D721Med (cell line): ENCODE measurements at regions not wholly inside any gene's neighbourhood (a gene's known extent, or its start where the extent isn't known, plus 50 kb on each side); places are given as distances from the start of the nearest gene placed in this dataset.

ENCODE experiments used
- DNase-seq: peaks from one replicate; pipeline ENCODE4 v3.0.0; 2011; ENCODE audit warnings: low spot score; ENCODE audit not compliant: insufficient read length
- FAIRE-seq: peaks from 2 replicates; lab custom pipeline; 2011; peaks lifted over from hg19 to GRCh38; lab: Jason Lieb, UNC
- TF ChIP-seq, protein P1 (sequence below): IDR thresholded peaks from 2 replicates; pipeline ENCODE4 v1.5.1; 2012; ENCODE audit warnings: mild to moderate bottlenecking, control low read depth; ENCODE audit not compliant: insufficient read depth; ENCODE audit errors: missing control alignments

DNA sequence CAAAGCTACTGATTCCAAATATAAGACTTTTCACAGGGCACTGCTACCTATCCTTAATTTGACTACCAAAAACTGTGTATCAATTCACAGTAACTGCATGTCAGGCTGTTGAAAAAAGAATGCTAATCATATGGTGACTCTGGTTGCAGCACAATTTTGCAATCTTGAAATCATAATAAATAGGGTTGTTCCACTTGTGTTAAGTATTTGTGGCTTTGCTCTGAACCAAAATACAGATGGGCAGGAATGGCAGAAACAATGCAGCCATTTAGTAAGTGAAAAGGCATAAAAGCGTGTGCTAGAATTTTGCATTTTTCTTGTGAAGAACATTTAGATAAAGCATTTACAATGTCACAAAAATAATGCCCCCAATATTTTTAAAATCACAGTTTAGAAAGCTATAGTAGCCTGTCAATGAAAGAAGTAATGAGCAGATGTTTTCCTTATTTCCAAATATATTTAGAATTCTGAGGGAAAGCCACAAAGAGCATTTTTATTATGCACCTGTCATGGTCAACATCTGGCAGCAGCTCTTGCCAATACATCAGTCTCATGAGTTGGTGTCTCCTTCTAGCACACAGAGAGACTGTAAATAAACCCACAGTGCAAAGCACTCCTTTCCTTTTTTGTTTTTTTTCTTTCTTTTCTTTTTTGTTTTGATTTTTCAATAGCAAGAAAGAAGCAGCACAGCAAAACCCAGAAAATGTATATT, 54.8 kb upstream of the PAM start:
- TF ChIP-seq, protein P1, sequence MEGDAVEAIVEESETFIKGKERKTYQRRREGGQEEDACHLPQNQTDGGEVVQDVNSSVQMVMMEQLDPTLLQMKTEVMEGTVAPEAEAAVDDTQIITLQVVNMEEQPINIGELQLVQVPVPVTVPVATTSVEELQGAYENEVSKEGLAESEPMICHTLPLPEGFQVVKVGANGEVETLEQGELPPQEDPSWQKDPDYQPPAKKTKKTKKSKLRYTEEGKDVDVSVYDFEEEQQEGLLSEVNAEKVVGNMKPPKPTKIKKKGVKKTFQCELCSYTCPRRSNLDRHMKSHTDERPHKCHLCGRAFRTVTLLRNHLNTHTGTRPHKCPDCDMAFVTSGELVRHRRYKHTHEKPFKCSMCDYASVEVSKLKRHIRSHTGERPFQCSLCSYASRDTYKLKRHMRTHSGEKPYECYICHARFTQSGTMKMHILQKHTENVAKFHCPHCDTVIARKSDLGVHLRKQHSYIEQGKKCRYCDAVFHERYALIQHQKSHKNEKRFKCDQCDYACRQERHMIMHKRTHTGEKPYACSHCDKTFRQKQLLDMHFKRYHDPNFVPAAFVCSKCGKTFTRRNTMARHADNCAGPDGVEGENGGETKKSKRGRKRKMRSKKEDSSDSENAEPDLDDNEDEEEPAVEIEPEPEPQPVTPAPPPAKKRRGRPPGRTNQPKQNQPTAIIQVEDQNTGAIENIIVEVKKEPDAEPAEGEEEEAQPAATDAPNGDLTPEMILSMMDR = no peak
- no peak for FAIRE-seq
- DNase-seq = no peak

DNA sequence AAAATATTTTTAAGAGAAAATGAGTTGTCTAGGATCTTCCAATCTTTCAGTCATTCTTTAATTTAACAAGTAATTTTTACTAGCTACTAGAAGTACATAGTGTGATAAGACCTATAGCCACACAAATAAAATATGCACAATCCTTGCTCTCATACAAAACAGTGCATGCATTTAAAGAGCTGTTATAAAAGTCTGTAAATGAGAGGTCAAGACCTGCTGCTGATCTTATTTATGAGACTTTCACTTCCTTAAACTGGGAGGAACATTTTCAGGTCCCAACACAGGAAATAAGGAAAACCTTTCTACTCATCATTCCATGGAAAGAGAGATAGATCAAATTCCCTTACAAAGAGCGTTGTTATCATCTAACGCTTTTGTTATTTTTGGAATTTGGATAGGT, 54.2 kb upstream of the PAM start:
- DNase-seq = no peak
- TF ChIP-seq, protein P1 = no peak
- no peak for FAIRE-seq

DNA sequence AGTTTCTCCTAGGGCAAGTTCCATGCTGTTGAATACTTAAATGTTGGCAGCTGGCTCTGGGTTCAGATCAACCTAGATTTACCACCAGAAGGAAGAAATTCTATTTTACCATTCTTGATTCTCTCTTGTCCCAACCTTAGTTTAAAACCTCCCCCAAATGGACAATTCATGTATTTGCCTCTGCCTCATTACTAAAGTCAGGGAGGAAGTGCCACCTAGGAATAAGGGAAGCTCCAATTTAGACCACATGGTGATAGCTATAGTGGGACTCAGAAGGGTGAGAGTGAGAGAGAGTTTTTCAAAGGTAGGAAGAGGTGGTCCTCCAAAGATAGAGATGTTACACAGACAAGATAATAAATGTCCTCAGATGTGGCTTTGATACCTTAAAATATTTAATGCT, 53.4 kb upstream of the PAM start:
- TF ChIP-seq, protein P1 = no peak
- FAIRE-seq (no peak), DNase-seq (no peak)
